Stimulated activated CD4-positive, alpha-beta T cell treated with anti-CD3 and anti-CD28 coated beads, Interleukin-4, amount 100 ng/mL, for 48 hours (primary cell): ENCODE measurements at regions not wholly inside any gene's neighbourhood (a gene's known extent, or its start where the extent isn't known, plus 50 kb on each side); places are given as distances from the start of the nearest gene placed in this dataset.

Experiments
- DNase-seq, 2 donors: peaks; one replicate each; pipeline ENCODE4 v3.0.0-alpha.2; 2020; ENCODE audit warnings: low read depth in 2 of 2

GRCh38 chr11:37076866-37077265 is 478.8 kb upstream of the RAG2 start:
- DNase-seq = no peak

- no peak for DNase-seq
Observed at GRCh38 chr11:37072538-37073055, 474.6 kb upstream of the RAG2 start.

- no peak for DNase-seq
Observed at GRCh38 chr11:37050311-37050710, 452.3 kb upstream of the RAG2 start.

- DNase-seq = no peak
Observed at GRCh38 chr11:37040921-37041320, 442.9 kb upstream of the RAG2 start.

- no peak for DNase-seq
Observed at GRCh38 chr11:37038911-37039310, 440.9 kb upstream of the RAG2 start.

- no peak for DNase-seq
Observed at GRCh38 chr11:37026741-37027140, 428.7 kb upstream of the RAG2 start.

GRCh38 chr11:37026326-37026725 is 428.3 kb upstream of the RAG2 start:
- no peak for DNase-seq

GRCh38 chr11:37006563-37006962 is 408.5 kb upstream of the RAG2 start:
- DNase-seq = no peak

GRCh38 chr11:37002831-37003230 is 404.8 kb upstream of the RAG2 start:
- no peak for DNase-seq

GRCh38 chr11:36997656-36998055 is 399.6 kb upstream of the RAG2 start:
- DNase-seq = no peak

- no peak for DNase-seq
Observed at GRCh38 chr11:36996795-36997194, 398.8 kb upstream of the RAG2 start.

GRCh38 chr11:36994208-36994607 is 396.2 kb upstream of the RAG2 start:
- DNase-seq = no peak

- no peak for DNase-seq
Observed at GRCh38 chr11:36988556-36988955, 390.5 kb upstream of the RAG2 start.

- no peak for DNase-seq
Observed at GRCh38 chr11:36985562-36985961, 387.5 kb upstream of the RAG2 start.

GRCh38 chr11:36976741-36977140 is 378.7 kb upstream of the RAG2 start:
- DNase-seq = no peak

GRCh38 chr11:36974771-36975170 is 376.7 kb upstream of the RAG2 start:
- no peak for DNase-seq

GRCh38 chr11:36953976-36954375 is 355.9 kb upstream of the RAG2 start:
- no peak for DNase-seq

GRCh38 chr11:36948460-36949127 is 350.6 kb upstream of the RAG2 start:
- DNase-seq = no peak

GRCh38 chr11:36945384-36945783 is 347.3 kb upstream of the RAG2 start:
- DNase-seq = no peak

- DNase-seq = no peak
Observed at GRCh38 chr11:36933481-36933880, 335.4 kb upstream of the RAG2 start.

- DNase-seq = no peak
Observed at GRCh38 chr11:36931139-36931538, 333.1 kb upstream of the RAG2 start.

- no peak for DNase-seq
Observed at GRCh38 chr11:36930256-36930655, 332.2 kb upstream of the RAG2 start.

GRCh38 chr11:36929401-36929800 is 331.4 kb upstream of the RAG2 start:
- DNase-seq = no peak

- no peak for DNase-seq
Observed at GRCh38 chr11:36928621-36929020, 330.6 kb upstream of the RAG2 start.
